Activated CD8-positive, alpha-beta T cell treated with anti-CD3 and anti-CD28 coated beads, Interleukin-2, amount 10 ng/mL, durations not matched to agents 7 days and 5 days (primary cell): ENCODE measurements at regions not wholly inside any gene's neighbourhood (a gene's known extent, or its start where the extent isn't known, plus 50 kb on each side); places are given as distances from the start of the nearest gene placed in this dataset.

Experiments used
- ATAC-seq: fragments of 150-1000 bp; cut with Tn5 transposase; one replicate; pipeline ENCODE4 v1.10.0; 2021; ENCODE audit warnings: moderate library complexity
- CTCF ChIA-PET: fragments of 350-600 bp; sonication (Branson Sonifier 250); formaldehyde crosslinking; loops from one replicate; lab custom pipeline; 2021; ENCODE audit warnings: antibody characterized with exemption; lab: Charles Lee
- POLR2A ChIA-PET: fragments of 350-600 bp; sonication (Branson Sonifier 250); formaldehyde crosslinking; loops from one replicate; lab custom pipeline; 2021; ENCODE audit warnings: antibody characterized with exemption; lab: Charles Lee
- DNase-seq: peaks from one replicate; pipeline ENCODE4 v3.0.0-alpha.2; 2020
- H3K27ac Mint-ChIP-seq: one replicate; pipeline ENCODE4 v1.8.0; 2021; ENCODE audit warnings: mild to moderate bottlenecking, mixed read lengths
- H3K27me3 Mint-ChIP-seq: one replicate; pipeline ENCODE4 v1.8.0; 2021; ENCODE audit warnings: low read depth, mixed read lengths
- H3K36me3 Mint-ChIP-seq: one replicate; pipeline ENCODE4 v1.8.0; 2021; ENCODE audit warnings: low read depth, mixed read lengths
- H3K4me1 Mint-ChIP-seq: one replicate; pipeline ENCODE4 v1.8.0; 2021; ENCODE audit warnings: low read depth, mixed read lengths
- H3K4me3 Mint-ChIP-seq: one replicate; pipeline ENCODE4 v1.8.0; 2021; ENCODE audit warnings: mild to moderate bottlenecking, mixed read lengths
- H3K9me3 Mint-ChIP-seq: one replicate; pipeline ENCODE4 v1.8.0; 2022; ENCODE audit warnings: mixed read lengths; ENCODE audit not compliant: insufficient read depth

GRCh38 chr3:102085431-102086176, 236.3 kb downstream of the NFKBIZ start:
- DNase-seq = no peak

GRCh38 chr3:102087236-102087635, 237.9 kb downstream of the NFKBIZ start:
- DNase-seq = no peak
- no peak for ATAC-seq
- Mint-ChIP-seq H3K4me1 (peaks cover 20% of the 10 kb centered on the region), H3K27ac (no peak overlapping the region), H3K9me3 (peaks cover 4% of the 10 kb centered on the region), H3K27me3 (no peaks in the 10 kb centered on the region), H3K36me3 (peaks cover 2% of the 10 kb centered on the region), H3K4me3 (no peak overlapping the region)
- CTCF ChIA-PET = no interaction called here
- POLR2A ChIA-PET = no interaction called here

More at GRCh38 chr3:102085431-102086176, 236.3 kb downstream of the NFKBIZ start:
- Mint-ChIP-seq H3K4me1 (peaks cover 11% of the 10 kb centered on the region), H3K36me3 (peaks cover 2% of the 10 kb centered on the region), H3K27ac (no peak overlapping the region), H3K4me3 (no peak overlapping the region), H3K27me3 (no peaks in the 10 kb centered on the region), H3K9me3 (peaks cover 4% of the 10 kb centered on the region)
- no peak for ATAC-seq
- POLR2A ChIA-PET = interaction anchor here (0.7 kb wide), 1 partner anchor 249 kb away, joined by 3 read pairs; no protein-coding TSS in a partner anchor
- CTCF ChIA-PET = interaction anchor here (1.7 to 2.6 kb wide), 2 partner anchors 140 to 144 kb away, joined by 4 to 8 read pairs; no protein-coding TSS in a partner anchor

DNA sequence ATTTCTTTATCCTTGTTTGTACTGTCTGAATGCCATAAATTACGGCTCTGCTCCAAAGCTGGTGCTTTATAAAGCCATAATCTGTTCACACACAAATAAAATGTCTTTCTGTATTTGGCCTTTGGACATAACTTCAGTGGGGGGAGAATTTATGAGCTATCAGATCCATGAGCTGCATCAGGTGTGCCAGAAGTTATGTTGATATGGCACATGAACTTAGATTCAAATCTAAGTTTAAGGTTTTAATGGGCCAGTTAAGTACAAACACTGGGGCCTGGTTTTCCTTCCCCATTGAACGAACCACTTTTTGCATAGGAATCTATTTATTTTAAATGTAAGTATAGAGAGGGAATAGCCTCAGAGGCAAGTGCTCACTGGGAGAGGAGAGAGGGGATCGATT, 239.9 kb downstream of the NFKBIZ start:
- POLR2A ChIA-PET = no interaction called here
- no peak for ATAC-seq
- no peaks in the 10 kb centered on the region for H3K27me3 Mint-ChIP-seq
- no peak overlapping the region for H3K27ac Mint-ChIP-seq
- no peak overlapping the region for H3K4me3 Mint-ChIP-seq
- H3K36me3 Mint-ChIP-seq = no peaks in the 10 kb centered on the region
- DNase-seq = no peak
- peaks cover 37% of the 10 kb centered on the region for H3K4me1 Mint-ChIP-seq
- peaks cover 4% of the 10 kb centered on the region for H3K9me3 Mint-ChIP-seq
- CTCF ChIA-PET = interaction anchor here (1.3 kb wide), 1 partner anchor 154 kb away, joined by 4 read pairs; no protein-coding TSS in a partner anchor

GRCh38 chr3:102089904-102090720, 240.8 kb downstream of the NFKBIZ start:
- no peak overlapping the region for H3K27ac Mint-ChIP-seq
- ChIA-PET POLR2A (interaction anchor here (0.6 to 0.7 kb wide), 2 partner anchors 241 to 285 kb away, joined by 3 read pairs; partner anchors contain the start of gene NFKBIZ), CTCF (interaction anchor here (1.3 kb wide), 1 partner anchor 155 kb away, joined by 4 read pairs; no protein-coding TSS in a partner anchor)
- peaks cover 4% of the 10 kb centered on the region for H3K9me3 Mint-ChIP-seq
- DNase-seq (no peak), ATAC-seq (no peak)
- H3K27me3 Mint-ChIP-seq = no peaks in the 10 kb centered on the region
- no peaks in the 10 kb centered on the region for H3K36me3 Mint-ChIP-seq
- H3K4me1 Mint-ChIP-seq = peaks cover 40% of the 10 kb centered on the region
- no peak overlapping the region for H3K4me3 Mint-ChIP-seq

- DNase-seq = no peak
- POLR2A ChIA-PET = interaction anchor here (0.6 to 0.7 kb wide), 2 partner anchors 242 to 284 kb away, joined by 3 read pairs; partner anchors contain the start of gene NFKBIZ
- Mint-ChIP-seq H3K27ac (no peak overlapping the region), H3K4me1 (peaks cover 37% of the 10 kb centered on the region), H3K27me3 (no peaks in the 10 kb centered on the region), H3K36me3 (no peaks in the 10 kb centered on the region), H3K4me3 (no peak overlapping the region), H3K9me3 (peaks cover 2% of the 10 kb centered on the region)
- ATAC-seq = no peak
- CTCF ChIA-PET = no interaction called here
These were observed 241.4 kb downstream of the NFKBIZ start for GRCh38 chr3:102090721-102091045.

GRCh38 chr3:102091358-102091757, 242.0 kb downstream of the NFKBIZ start:
- Mint-ChIP-seq H3K27me3 (no peaks in the 10 kb centered on the region), H3K36me3 (no peaks in the 10 kb centered on the region), H3K9me3 (no peaks in the 10 kb centered on the region), H3K4me1 (peaks cover 36% of the 10 kb centered on the region), H3K27ac (no peak overlapping the region), H3K4me3 (no peak overlapping the region)
- ATAC-seq = no peak
- POLR2A ChIA-PET = interaction anchor here (0.7 kb wide), 1 partner anchor 284 kb away, joined by 3 read pairs; no protein-coding TSS in a partner anchor
- no peak for DNase-seq
- CTCF ChIA-PET = interaction anchor here (1.2 kb wide), 1 partner anchor 138 kb away, joined by 3 read pairs; no protein-coding TSS in a partner anchor

GRCh38 chr3:102092617-102093466, 243.5 kb downstream of the NFKBIZ start:
- ChIA-PET POLR2A (interaction anchor here (0.6 to 2.4 kb wide), 3 partner anchors 15 to 298 kb away, joined by 3 to 8 read pairs (median 3); partner anchors contain the start of gene NFKBIZ), CTCF (interaction anchor here (0.7 to 1.4 kb wide), 5 partner anchors 10 to 136 kb away, joined by 3 to 6 read pairs (median 4); no protein-coding TSS in a partner anchor)
- Mint-ChIP-seq H3K4me3 (peak overlapping the region; percentile 20), H3K27ac (peak overlapping the region; percentile 78), H3K36me3 (no peaks in the 10 kb centered on the region), H3K9me3 (no peaks in the 10 kb centered on the region), H3K27me3 (no peaks in the 10 kb centered on the region), H3K4me1 (peaks cover 32% of the 10 kb centered on the region)
- DNase-seq (peak; percentile 24), ATAC-seq (peak; percentile 69)

GRCh38 chr3:102094506-102094905, 245.2 kb downstream of the NFKBIZ start:
- Mint-ChIP-seq H3K27ac (no peak overlapping the region), H3K9me3 (no peaks in the 10 kb centered on the region), H3K4me1 (peaks cover 32% of the 10 kb centered on the region), H3K27me3 (no peaks in the 10 kb centered on the region), H3K36me3 (no peaks in the 10 kb centered on the region), H3K4me3 (no peak overlapping the region)
- ChIA-PET POLR2A (interaction anchor here (2.4 kb wide), 1 partner anchor 245 kb away, joined by 8 read pairs; the partner anchor contains the start of gene NFKBIZ), CTCF (interaction anchor here (1.3 to 1.5 kb wide), 3 partner anchors 8 to 131 kb away, joined by 4 to 5 read pairs (median 4); no protein-coding TSS in a partner anchor)
- ATAC-seq (no peak), DNase-seq (no peak)

GRCh38 chr3:102095383-102095782, 246.1 kb downstream of the NFKBIZ start:
- Mint-ChIP-seq H3K27me3 (no peaks in the 10 kb centered on the region), H3K27ac (no peak overlapping the region), H3K4me1 (peaks cover 32% of the 10 kb centered on the region), H3K9me3 (no peaks in the 10 kb centered on the region), H3K36me3 (no peaks in the 10 kb centered on the region), H3K4me3 (no peak overlapping the region)
- CTCF ChIA-PET = interaction anchor here (1.5 kb wide), 1 partner anchor 13 kb away, joined by 5 read pairs; no protein-coding TSS in a partner anchor
- ATAC-seq (no peak), DNase-seq (no peak)
- POLR2A ChIA-PET = no interaction called here

DNA sequence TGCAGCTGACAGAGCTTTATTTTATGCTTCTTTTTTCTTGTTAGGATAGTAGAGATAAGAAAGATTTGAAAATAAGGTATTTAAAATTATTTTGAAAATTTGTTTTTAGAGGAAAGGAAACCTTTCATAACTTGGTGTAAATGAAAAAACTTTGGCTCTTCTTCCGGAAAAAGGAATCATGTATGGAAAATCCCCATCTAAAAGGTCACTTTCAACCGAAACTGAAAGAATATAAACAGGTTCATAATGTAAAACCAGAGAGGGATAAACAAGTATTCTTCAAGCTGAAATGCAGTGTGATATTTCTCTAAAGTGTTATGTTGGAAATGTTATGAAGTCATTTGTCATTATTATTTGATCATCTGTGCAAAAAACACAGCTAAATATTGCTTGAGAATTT, 246.8 kb downstream of the NFKBIZ start:
- Mint-ChIP-seq H3K36me3 (no peaks in the 10 kb centered on the region), H3K27me3 (no peaks in the 10 kb centered on the region), H3K27ac (no peak overlapping the region), H3K4me3 (no peak overlapping the region), H3K4me1 (peaks cover 32% of the 10 kb centered on the region), H3K9me3 (no peaks in the 10 kb centered on the region)
- ATAC-seq (no peak), DNase-seq (no peak)
- CTCF ChIA-PET = no interaction called here
- POLR2A ChIA-PET = no interaction called here
